ENCODE measurements at regions not wholly inside any gene's neighbourhood (a gene's known extent, or its start where the extent isn't known, plus 50 kb on each side); places are given as distances from the start of the nearest gene placed in this dataset.
"Not testable (repeated sequence)": the region's sequence is repeated elsewhere in the genome, so short reads cannot be mapped to it uniquely, and the experiment has no call there.

- TF ChIP-seq CTCF (optimal IDR thresholded peaks at IDR 0.05 in 1 of 3, IDR thresholded peaks at IDR 0.05 in 1 of 3, conservative IDR thresholded peaks at IDR 0.05 in 1 of 3; ENCODE audit: extremely low read depth in 1 of 3, insufficient read depth in 2 of 3, low read length in 3 of 3); EZH2 (IDR thresholded peaks at IDR 0.05; ENCODE audit: low read length): not testable (repeated sequence)
Observed at GRCh38 chr7:66473064-66473463, 155.6 kb upstream of the KCTD7 start.
